Peyer's patch (tissue), 4 donors: ENCODE measurements at regions not wholly inside any gene's neighbourhood (a gene's known extent, or its start where the extent isn't known, plus 50 kb on each side); places are given as distances from the start of the nearest gene placed in this dataset.

Source experiments
- CTCF ChIP-seq, 6 experiments: fragments of 450-650 bp in 4 of 6; fragments of 200-600 bp in 2 of 6; sonication (generic) in 1 of 6; IDR thresholded peaks; one replicate each; pipeline ENCODE4 v1.5.1; 2017 to 2019; ENCODE audit warnings: antibody characterized with exemption in 6 of 6, mild to moderate bottlenecking in 3 of 6, moderate library complexity in 1 of 6
- POLR2A ChIP-seq, 2 donors: fragments of 450-650 bp; IDR thresholded peaks; one replicate each; pipeline ENCODE4 v1.5.1; 2017; ENCODE audit warnings: antibody characterized with exemption in 2 of 2, mild to moderate bottlenecking in 2 of 2, moderate library complexity in 2 of 2

GRCh38 chr2:41027095-41027494 is 575.2 kb upstream of the SLC8A1 start:
- no peak for TF ChIP-seq CTCF (IDR thresholded peaks at IDR 0.05)
- no peak for TF ChIP-seq POLR2A (IDR thresholded peaks at IDR 0.05)
